ENCODE measurements at regions not wholly inside any gene's neighbourhood (a gene's known extent, or its start where the extent isn't known, plus 50 kb on each side); places are given as distances from the start of the nearest gene placed in this dataset.

GRCh38 chr6:3560211-3560610 is 103.4 kb upstream of the SLC22A23 start (continued):
- TF ChIP-seq BRCA1 (IDR thresholded peaks at IDR 0.05; ENCODE audit: low read depth, low read length) (no peak), ZNF622 (IDR thresholded peaks at IDR 0.05) (no peak), RCOR1 (conservative IDR thresholded peaks at IDR 0.05; ENCODE audit: low read depth, low read length) (no peak)

GRCh38 chr6:3559561-3559960 is 102.7 kb upstream of the SLC22A23 start:
- TF ChIP-seq BCLAF1 (IDR thresholded peaks at IDR 0.05) (no peak), SREBF2 (IDR thresholded peaks at IDR 0.05; ENCODE audit: low read length) (no peak), RAD51 (IDR thresholded peaks at IDR 0.05) (no peak), POLR2AphosphoS2 (IDR thresholded peaks at IDR 0.05; ENCODE audit: low read depth, low read length) (no peak), NR2C2 (IDR thresholded peaks at IDR 0.05; ENCODE audit: borderline replicate concordance, control insufficient read depth, insufficient read length, low read depth) (no peak), NFIC (IDR thresholded peaks at IDR 0.05; ENCODE audit: low read depth, low read length) (no peak), SIN3A (IDR thresholded peaks at IDR 0.05; ENCODE audit: low read depth, low read length) (no peak), RELB (IDR thresholded peaks at IDR 0.05; ENCODE audit: low read depth) (no peak), POLR2A (IDR thresholded peaks at IDR 0.05; ENCODE audit: low read depth, low read length) (no peak), MEF2B (IDR thresholded peaks at IDR 0.05; ENCODE audit: partially characterized antibody, poor library complexity, severe bottlenecking) (no peak), CREB1 (IDR thresholded peaks at IDR 0.05; ENCODE audit: low read depth) (no peak)
- no peak overlapping the region for H3K9ac ChIP-seq (ENCODE audit: control insufficient read depth, insufficient read depth, low read length)
- H3K4me3 ChIP-seq = no peak overlapping the region
- no peak overlapping the region for H2AFZ ChIP-seq (ENCODE audit: control insufficient read depth, low read depth, low read length)
- no peak for DNase-seq (ENCODE audit: low read depth, low spot score)
- no peaks in the 10 kb centered on the region for H3K36me3 ChIP-seq (ENCODE audit: control insufficient read depth in 2 of 2, insufficient read depth in 2 of 2, low read length in 1 of 2)
- H3K4me1 ChIP-seq (ENCODE audit: control insufficient read depth, insufficient read depth, low read length) = no peaks in the 10 kb centered on the region
- ChIA-PET CTCF (interaction anchor here (0.7 kb wide), 1 partner anchor 8 kb away, joined by 3 read pairs; no protein-coding TSS in a partner anchor), SMC1A (ENCODE audit: uncharacterized antibody, unreplicated experiment) (no interaction called here), RAD21 (ENCODE audit: unreplicated experiment) (no interaction called here), POLR2A (interaction anchor here (0.5 kb wide), 1 partner anchor 1544 kb away, joined by 5 read pairs; no protein-coding TSS in a partner anchor)
- BruUV-seq (replicated peaks) = no TSS peak
- no peak for ATAC-seq
- FAIRE-seq = no peak
- no peaks in the 10 kb centered on the region for H4K20me1 ChIP-seq (ENCODE audit: control insufficient read depth, insufficient read depth)
- no peaks in the 10 kb centered on the region for H3K79me2 ChIP-seq (ENCODE audit: control insufficient read depth, insufficient read depth, low read length)
- H3K27me3 ChIP-seq (replicated peaks in 1 of 2; ENCODE audit: control insufficient read depth in 2 of 2, insufficient read depth in 2 of 2, low read length in 1 of 2) = no peaks in the 10 kb centered on the region
- no peak overlapping the region for H3K4me2 ChIP-seq (ENCODE audit: control insufficient read depth, insufficient read depth)
- no peaks in the 10 kb centered on the region for H3K9me3 ChIP-seq (replicated peaks; ENCODE audit: control insufficient read depth, insufficient read depth, low read length)
- no peak overlapping the region for H3K27ac ChIP-seq (ENCODE audit: control insufficient read depth, insufficient read depth)
- in situ Hi-C loops (cut with MboI) (no loop called here), intact Hi-C loops (cut with micrococcal nuclease; ENCODE audit: unreplicated experiment) (no loop called here)
- WGBS (ENCODE audit: insufficient coverage, insufficient replicate concordance, low lambda C conversion rate, missing lambda C conversion rate) = 12% methylated on average over 3 of the region's 3 CpGs

Data from GM12878 (cell line).